Uterus (tissue), 2 donors: ENCODE measurements at regions not wholly inside any gene's neighbourhood (a gene's known extent, or its start where the extent isn't known, plus 50 kb on each side); places are given as distances from the start of the nearest gene placed in this dataset.

Experiments used
- POLR2A ChIP-seq, 2 donors: fragments of 450-650 bp; IDR thresholded peaks; one replicate each; pipeline ENCODE4 v1.6.1; 2016; ENCODE audit warnings: antibody characterized with exemption in 2 of 2, mild to moderate bottlenecking in 1 of 2, moderate library complexity in 1 of 2
- TF ChIP-seq, protein P1 (sequence below), 4 experiments: fragments of 200-600 bp in 2 of 4; fragments of 450-650 bp in 2 of 4; sonication (generic) in 2 of 4; IDR thresholded peaks; one replicate each; pipeline ENCODE4 v1.5.1; 2016 to 2019; ENCODE audit warnings: antibody characterized with exemption in 4 of 4, mild to moderate bottlenecking in 2 of 4, moderate library complexity in 1 of 4

- TF ChIP-seq, protein P1, sequence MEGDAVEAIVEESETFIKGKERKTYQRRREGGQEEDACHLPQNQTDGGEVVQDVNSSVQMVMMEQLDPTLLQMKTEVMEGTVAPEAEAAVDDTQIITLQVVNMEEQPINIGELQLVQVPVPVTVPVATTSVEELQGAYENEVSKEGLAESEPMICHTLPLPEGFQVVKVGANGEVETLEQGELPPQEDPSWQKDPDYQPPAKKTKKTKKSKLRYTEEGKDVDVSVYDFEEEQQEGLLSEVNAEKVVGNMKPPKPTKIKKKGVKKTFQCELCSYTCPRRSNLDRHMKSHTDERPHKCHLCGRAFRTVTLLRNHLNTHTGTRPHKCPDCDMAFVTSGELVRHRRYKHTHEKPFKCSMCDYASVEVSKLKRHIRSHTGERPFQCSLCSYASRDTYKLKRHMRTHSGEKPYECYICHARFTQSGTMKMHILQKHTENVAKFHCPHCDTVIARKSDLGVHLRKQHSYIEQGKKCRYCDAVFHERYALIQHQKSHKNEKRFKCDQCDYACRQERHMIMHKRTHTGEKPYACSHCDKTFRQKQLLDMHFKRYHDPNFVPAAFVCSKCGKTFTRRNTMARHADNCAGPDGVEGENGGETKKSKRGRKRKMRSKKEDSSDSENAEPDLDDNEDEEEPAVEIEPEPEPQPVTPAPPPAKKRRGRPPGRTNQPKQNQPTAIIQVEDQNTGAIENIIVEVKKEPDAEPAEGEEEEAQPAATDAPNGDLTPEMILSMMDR (IDR thresholded peaks at IDR 0.05): no peak
- no peak for TF ChIP-seq POLR2A (IDR thresholded peaks at IDR 0.05)
Measured at GRCh38 chr3:146851665-146852064, 246.5 kb upstream of the PLSCR5 start.
